D721Med (cell line): ENCODE measurements at regions not wholly inside any gene's neighbourhood (a gene's known extent, or its start where the extent isn't known, plus 50 kb on each side); places are given as distances from the start of the nearest gene placed in this dataset.

Experiments used
- DNase-seq: peaks from one replicate; pipeline ENCODE4 v3.0.0; 2011; ENCODE audit warnings: low spot score; ENCODE audit not compliant: insufficient read length
- FAIRE-seq: peaks from 2 replicates; lab custom pipeline; 2011; peaks lifted over from hg19 to GRCh38; lab: Jason Lieb, UNC
- TF ChIP-seq, protein P1 (sequence below): IDR thresholded peaks from 2 replicates; pipeline ENCODE4 v1.5.1; 2012; ENCODE audit warnings: mild to moderate bottlenecking, control low read depth; ENCODE audit not compliant: insufficient read depth; ENCODE audit errors: missing control alignments

- FAIRE-seq = no peak
- no peak for DNase-seq
- TF ChIP-seq, protein P1, sequence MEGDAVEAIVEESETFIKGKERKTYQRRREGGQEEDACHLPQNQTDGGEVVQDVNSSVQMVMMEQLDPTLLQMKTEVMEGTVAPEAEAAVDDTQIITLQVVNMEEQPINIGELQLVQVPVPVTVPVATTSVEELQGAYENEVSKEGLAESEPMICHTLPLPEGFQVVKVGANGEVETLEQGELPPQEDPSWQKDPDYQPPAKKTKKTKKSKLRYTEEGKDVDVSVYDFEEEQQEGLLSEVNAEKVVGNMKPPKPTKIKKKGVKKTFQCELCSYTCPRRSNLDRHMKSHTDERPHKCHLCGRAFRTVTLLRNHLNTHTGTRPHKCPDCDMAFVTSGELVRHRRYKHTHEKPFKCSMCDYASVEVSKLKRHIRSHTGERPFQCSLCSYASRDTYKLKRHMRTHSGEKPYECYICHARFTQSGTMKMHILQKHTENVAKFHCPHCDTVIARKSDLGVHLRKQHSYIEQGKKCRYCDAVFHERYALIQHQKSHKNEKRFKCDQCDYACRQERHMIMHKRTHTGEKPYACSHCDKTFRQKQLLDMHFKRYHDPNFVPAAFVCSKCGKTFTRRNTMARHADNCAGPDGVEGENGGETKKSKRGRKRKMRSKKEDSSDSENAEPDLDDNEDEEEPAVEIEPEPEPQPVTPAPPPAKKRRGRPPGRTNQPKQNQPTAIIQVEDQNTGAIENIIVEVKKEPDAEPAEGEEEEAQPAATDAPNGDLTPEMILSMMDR = no peak
Observed at GRCh38 chr2:128424406-128425171, 105.9 kb upstream of the HS6ST1 start.

DNA sequence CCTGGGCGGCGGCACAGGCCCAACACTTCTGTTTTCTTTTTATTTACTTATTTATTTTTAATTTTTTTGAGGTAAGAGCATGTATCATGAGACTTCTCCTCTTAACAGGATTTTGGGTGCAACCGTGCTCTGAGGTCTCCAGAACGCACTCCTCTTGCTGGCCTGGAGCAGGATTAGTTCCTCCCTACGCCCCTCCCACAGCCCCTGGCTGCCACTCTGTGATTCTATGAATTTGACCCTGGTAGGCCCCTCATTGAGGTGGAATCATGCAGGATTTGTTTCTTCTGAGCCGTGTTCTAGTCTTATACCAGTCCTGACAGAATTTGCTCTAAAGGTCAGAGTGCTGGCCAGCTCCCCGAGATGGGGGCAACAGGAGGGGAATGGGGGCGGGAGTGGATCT, 106.5 kb upstream of the HS6ST1 start:
- DNase-seq = no peak
- FAIRE-seq = no peak
- TF ChIP-seq, protein P1 = no peak

- DNase-seq (no peak), FAIRE-seq (no peak)
- TF ChIP-seq, protein P1 = no peak
Observed at GRCh38 chr2:128425731-128426620, 107.3 kb upstream of the HS6ST1 start.

DNA sequence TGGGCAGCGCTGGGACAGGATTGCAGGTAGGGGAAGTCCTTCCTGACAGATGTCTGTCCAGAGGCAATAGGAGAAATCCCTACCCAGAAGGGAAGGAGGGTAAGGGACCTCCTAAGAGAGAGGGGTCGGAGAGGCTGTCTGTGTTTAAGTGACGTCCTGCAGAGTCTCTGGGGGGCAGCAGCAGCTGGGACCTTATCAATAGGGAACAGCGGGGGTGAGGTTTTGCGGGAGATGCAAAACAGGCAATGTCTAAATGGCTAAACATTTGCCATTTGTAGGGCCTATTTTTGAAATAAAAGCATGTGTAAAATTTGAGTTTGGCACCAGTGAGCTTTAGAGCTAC, 108.7 kb upstream of the HS6ST1 start:
- no peak for FAIRE-seq
- TF ChIP-seq, protein P1 = no peak
- DNase-seq = no peak

DNA sequence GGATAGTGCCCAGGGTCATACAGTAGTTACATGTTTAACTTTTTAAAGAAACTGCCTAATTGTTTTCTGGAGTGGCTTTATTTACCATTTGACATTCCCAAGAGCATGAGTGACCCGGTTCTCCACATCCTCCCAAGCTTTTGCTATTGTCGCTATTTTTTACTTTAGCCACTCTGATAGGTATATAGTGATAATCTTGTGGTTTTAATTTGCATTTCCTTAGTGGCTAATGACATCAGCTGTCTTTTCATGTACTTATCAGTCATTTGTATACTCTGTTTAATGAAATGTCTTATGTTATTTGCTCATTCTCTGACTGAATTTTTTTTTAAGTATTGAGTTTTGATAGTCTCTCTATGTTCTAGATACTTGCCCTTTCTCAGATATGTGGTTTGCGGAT, 109.7 kb upstream of the HS6ST1 start:
- TF ChIP-seq, protein P1 = no peak
- FAIRE-seq (no peak), DNase-seq (no peak)

GRCh38 chr2:128432423-128432822, 113.8 kb upstream of the HS6ST1 start:
- no peak for FAIRE-seq
- DNase-seq = no peak
- TF ChIP-seq, protein P1 = no peak
